GM20431 (cell line): ENCODE measurements at regions not wholly inside any gene's neighbourhood (a gene's known extent, or its start where the extent isn't known, plus 50 kb on each side); places are given as distances from the start of the nearest gene placed in this dataset.
"Not testable (repeated sequence)": the region's sequence is repeated elsewhere in the genome, so short reads cannot be mapped to it uniquely, and the experiment has no call there.

Experiments used
- in situ Hi-C: fragments of 300-500 bp; cut with MseI, MboI; formaldehyde crosslinking; loops from one replicate; pipeline ENCODE4 v1.15.0; 2020; ENCODE audit warnings: low sequenced_read_pairs; ENCODE audit not compliant: unreplicated experiment

- in situ Hi-C loops: no loop called here
These were observed 57.5 kb upstream of the PLPPR5 start for GRCh38 chr1:99062192-99062591.

- in situ Hi-C loops: no loop called here
These were observed 64.5 kb upstream of the PLPPR5 start for GRCh38 chr1:99069146-99069545.

- in situ Hi-C loops: not testable (repeated sequence)
These were observed 73.9 kb upstream of the PLPPR5 start for GRCh38 chr1:99078529-99078928.

- in situ Hi-C loops: no loop called here
These were observed 77.7 kb upstream of the PLPPR5 start for GRCh38 chr1:99082366-99082765.

GRCh38 chr1:99083338-99083737 is 78.7 kb upstream of the PLPPR5 start:
- in situ Hi-C loops: no loop called here

GRCh38 chr1:99084562-99084961 is 79.9 kb upstream of the PLPPR5 start:
- in situ Hi-C loops: no loop called here

GRCh38 chr1:99086057-99086456 is 81.4 kb upstream of the PLPPR5 start:
- in situ Hi-C loops: no loop called here

GRCh38 chr1:99098589-99098988 is 93.9 kb upstream of the PLPPR5 start:
- in situ Hi-C loops: no loop called here

- in situ Hi-C loops: no loop called here
These were observed 101.6 kb upstream of the PLPPR5 start for GRCh38 chr1:99106274-99106673.

GRCh38 chr1:99107680-99108079 is 103.0 kb upstream of the PLPPR5 start:
- in situ Hi-C loops: no loop called here

GRCh38 chr1:99110140-99111041 is 105.7 kb upstream of the PLPPR5 start:
- in situ Hi-C loops: no loop called here

GRCh38 chr1:99115231-99115630 is 110.6 kb upstream of the PLPPR5 start:
- in situ Hi-C loops: no loop called here

GRCh38 chr1:99119188-99119587 is 114.5 kb upstream of the PLPPR5 start:
- in situ Hi-C loops: no loop called here

GRCh38 chr1:99122039-99122438 is 117.4 kb upstream of the PLPPR5 start:
- in situ Hi-C loops: no loop called here

- in situ Hi-C loops: no loop called here
These were observed 119.3 kb upstream of the PLPPR5 start for GRCh38 chr1:99123936-99124335.

GRCh38 chr1:99131546-99131945 is 126.9 kb upstream of the PLPPR5 start:
- in situ Hi-C loops: no loop called here

- in situ Hi-C loops: no loop called here
These were observed 129.3 kb upstream of the PLPPR5 start for GRCh38 chr1:99133756-99134500.

- in situ Hi-C loops: no loop called here
These were observed 126.6 kb upstream of the PLPPR4 start for GRCh38 chr1:99137554-99138206.

GRCh38 chr1:99139876-99140275 is 124.4 kb upstream of the PLPPR4 start:
- in situ Hi-C loops: no loop called here

GRCh38 chr1:99146129-99146848 is 118.0 kb upstream of the PLPPR4 start:
- in situ Hi-C loops: no loop called here
